GM23248 (cell line): ENCODE measurements at regions not wholly inside any gene's neighbourhood (a gene's known extent, or its start where the extent isn't known, plus 50 kb on each side); places are given as distances from the start of the nearest gene placed in this dataset.

Experiments
- EZH2 ChIP-seq: fragments of 200-600 bp; sonication (generic); IDR thresholded peaks from 2 replicates; pipeline ENCODE4 v1.6.1; 2018; ENCODE audit warnings: antibody characterized with exemption, mild to moderate bottlenecking; ENCODE audit not compliant: insufficient read depth, poor library complexity, severe bottlenecking
- EZH2phosphoT487 ChIP-seq: fragments of 200-600 bp; sonication (generic); IDR thresholded peaks from 2 replicates; pipeline ENCODE4 v1.6.1; 2018; ENCODE audit warnings: antibody characterized with exemption, moderate library complexity, mild to moderate bottlenecking, low read depth; ENCODE audit not compliant: insufficient read depth

GRCh38 chr2:70357684-70358071 is 55.8 kb upstream of the FAM136A start:
- TF ChIP-seq EZH2 (no peak), EZH2phosphoT487 (no peak)
